GM19452 (cell line): ENCODE measurements at regions not wholly inside any gene's neighbourhood (a gene's known extent, or its start where the extent isn't known, plus 50 kb on each side); places are given as distances from the start of the nearest gene placed in this dataset.

Source experiments
- ATAC-seq: cut with Tn5 transposase; IDR thresholded peaks from one replicate; pipeline ENCODE4 v1.9.1; 2021; ENCODE audit not compliant: unreplicated experiment

DNA sequence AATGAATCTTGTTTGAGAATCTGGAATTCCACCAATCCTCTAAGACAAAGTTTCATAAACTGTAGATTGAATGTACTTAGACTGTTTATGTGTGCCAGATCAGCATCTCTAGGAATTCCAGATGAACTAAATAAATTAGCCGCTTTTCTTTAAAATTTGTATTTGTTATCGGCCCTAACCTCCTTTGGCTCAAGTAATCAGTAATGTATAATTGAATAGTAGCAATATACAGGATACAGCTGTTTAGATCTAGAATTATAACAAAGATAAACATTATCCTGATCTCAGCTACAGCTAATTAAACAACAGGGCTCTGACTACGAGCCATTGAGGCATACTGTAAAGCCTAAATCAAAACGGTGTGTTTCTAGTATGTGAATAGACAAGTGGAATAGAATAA lies 120.3 kb downstream of the CYB561 start:
- no peak for ATAC-seq

DNA sequence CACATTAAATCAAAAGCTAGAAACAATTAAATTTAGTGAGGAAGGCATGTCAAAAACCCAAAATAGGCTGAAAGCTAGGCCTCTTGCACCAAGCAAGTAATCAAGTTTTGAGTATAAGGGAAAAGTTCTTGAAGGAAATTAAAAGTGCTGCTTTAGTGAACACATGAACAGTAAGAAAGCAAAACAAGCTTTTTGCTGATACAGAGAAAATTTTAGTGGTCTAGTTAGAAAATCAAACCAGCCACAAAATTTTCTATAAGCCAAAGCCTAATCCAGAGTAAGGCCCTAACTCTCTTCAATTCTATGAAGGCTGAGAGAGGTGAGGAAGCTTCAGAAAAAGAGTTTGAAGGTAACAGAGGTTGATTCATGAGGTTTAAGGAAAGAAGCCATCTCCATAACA lies 116.2 kb downstream of the CYB561 start:
- no peak for ATAC-seq

DNA sequence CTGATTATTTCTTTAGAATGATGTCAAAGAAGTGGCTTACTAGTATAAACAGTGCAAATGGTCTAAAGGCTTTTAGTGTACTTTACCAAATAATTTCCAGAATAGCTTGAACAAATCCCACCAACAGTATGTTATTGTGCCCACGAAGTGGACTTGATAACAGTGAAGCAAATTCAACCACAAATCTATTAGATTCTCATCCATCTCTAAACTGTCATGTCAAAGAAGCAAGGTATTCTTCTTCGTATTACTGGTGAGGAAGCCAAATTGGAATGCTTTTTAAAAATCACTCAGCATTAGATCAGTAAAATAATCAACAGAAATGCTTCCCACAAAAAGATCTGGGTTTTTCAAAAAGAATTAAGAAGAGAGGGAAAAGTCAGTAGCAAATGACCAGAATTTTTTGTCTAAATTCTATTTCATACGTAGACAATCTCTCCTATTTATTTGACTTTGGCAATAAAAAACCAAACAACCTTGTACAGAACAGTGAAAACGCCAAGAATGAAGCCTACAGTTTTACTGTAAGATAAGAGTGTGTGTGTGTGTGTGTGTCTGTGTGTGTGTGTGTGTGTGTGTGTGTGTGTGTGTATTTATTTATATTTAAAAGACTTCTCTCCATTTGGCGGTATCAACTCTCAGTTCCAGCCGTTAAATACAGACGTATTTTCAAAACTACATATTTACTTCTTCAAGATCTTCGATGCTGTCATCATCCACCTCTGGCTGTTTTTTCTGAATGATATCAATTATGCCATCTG lies 114.6 kb downstream of the CYB561 start:
- no peak for ATAC-seq

DNA sequence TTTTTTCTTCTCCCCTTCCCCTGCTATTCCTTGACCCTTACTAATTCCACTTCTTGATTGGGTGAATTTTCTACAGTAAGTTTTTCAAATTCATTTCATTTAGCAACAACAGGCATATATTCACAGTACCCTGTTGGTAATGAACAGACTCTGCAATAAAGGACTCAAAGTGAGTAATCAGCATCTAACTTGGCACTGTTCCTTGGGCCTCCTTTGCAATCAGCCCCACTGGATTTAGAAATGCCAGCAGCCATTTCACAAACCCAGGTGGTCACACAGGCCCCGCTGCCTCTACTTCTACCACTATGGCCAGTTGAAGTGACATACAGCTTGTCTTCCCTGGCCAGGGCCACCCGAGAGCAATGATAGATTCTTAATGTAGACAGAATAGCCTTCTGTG lies 113.8 kb downstream of the CYB561 start:
- no peak for ATAC-seq

DNA sequence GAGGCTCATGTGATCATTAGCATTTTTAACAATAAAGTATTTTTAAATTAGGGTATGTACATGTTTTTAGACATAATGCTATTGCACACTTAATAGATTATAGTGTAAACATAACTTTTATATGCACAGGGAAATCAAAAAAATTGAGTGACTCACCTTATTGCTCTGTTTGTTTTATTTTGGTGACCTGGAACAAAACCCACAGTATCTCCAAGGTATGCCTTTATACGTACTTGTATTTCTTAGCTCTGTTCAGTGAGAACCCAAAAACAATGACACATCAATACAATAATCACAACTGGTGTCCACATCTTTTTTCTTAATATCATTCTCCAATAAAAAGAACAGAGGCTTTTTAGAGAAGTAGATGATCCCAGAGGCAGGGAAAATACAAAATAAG lies 112.2 kb downstream of the CYB561 start:
- ATAC-seq = no peak

DNA sequence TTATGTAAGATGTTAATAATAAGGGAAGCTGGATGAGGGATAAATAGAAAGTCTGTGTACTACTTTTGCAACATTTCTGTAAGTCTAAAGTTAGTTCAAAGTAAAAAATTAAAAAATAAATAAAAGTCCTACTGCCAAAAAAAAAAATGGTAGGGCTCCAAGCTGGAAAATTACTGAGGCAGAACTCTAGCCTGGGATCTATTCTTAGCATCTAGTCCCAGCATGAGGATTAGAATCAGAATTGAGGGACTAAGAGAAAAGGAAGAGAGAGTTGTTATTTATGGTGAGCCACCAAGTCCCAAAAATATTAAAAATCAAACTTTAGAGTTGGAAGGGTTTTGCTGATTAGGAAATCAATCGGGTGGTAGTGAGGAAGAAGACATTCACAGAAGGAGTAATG lies 110.3 kb downstream of the CYB561 start:
- no peak for ATAC-seq

DNA sequence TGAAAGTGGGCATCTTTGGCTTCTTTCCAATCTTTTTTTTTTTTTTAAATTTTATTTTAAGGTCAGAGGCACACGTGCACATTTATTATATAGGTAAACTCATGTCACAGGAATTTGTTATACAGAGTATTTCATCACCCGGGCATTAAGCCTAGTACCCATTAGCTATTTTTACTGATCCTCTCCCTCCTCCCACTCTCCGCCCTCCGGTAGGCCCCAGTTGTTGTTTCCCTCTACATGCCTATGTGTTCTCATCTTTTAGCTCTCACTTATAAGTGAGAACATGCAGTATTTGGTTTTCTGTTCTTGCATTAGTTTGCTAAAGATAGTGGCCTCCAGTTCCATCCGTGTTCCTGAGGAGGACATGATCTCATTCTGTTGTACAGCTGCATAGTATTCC lies 108.5 kb downstream of the CYB561 start:
- ATAC-seq = no peak

DNA sequence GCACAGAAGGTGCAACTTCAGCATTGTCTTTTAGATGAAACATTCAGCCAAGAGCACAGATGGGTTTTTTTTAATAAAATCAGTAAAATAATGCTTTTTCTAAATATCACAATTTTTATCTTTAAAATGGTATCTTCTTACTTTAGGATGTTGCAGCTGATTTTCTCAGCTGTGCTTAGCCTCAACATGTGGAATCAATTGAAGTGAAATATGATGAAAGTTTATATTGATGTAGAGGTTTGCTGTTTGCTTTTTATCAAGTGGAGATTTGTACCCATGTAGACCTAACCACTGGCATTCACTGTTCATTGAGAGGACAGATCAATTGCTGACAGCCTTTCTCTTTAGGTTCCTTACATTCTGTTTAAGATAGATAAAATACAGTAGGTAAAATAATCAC lies 107.8 kb downstream of the CYB561 start:
- ATAC-seq = no peak

DNA sequence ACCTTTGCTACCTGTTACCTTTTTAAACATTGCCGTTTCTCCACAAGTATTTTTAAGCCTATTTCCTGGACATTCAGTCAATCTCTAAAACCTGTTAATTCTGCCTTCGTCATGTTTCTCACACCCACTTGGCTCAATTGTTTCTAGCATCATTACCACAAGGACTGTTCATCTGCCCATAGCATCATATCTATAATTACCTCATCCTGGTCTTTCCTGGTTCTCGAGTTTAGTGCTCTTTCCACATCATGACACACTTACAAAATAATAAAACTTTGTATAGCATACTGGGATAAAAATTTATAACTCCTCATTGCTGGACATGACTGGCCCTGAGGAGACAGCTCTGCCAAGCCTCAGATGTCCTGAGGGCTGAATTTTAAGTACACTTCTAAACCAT lies 104.8 kb downstream of the CYB561 start:
- no peak for ATAC-seq

DNA sequence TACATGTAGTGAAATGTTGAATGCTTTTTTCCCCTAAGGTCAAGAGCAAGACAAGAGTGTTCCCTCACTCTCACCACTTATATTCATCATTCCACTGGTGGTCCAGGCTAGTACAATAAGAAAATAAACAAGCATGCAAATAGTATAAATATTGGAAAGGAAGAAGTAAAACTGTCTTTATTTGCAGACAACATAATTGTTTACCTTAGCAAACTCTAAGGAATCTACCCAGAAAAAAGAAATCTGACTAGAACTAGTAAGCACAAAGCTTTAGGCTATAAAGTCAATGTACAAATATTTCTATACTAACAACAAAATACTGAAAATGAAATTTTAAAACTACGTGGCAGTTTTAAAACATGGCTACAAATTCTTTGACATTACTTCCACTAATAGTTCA lies 101.7 kb downstream of the CYB561 start:
- ATAC-seq = no peak

DNA sequence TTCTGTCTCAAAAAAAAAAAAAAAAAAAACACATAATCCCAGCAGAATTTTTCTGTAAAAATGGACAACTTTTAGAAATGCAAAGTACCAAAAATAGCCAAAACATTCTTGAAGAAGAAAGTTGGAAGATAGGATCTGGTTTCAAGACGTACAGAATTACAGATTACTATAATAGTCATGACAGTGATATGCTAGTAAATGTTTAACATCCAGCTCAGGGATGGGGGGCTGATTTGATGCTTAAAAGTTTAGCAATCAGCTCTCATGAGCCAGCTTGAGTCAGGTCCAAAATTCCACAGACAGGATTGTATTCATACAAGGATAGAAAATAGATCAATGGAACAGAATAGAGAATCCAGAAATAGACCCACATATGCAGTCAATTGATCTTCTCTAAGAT lies 100.5 kb downstream of the CYB561 start:
- ATAC-seq = no peak

DNA sequence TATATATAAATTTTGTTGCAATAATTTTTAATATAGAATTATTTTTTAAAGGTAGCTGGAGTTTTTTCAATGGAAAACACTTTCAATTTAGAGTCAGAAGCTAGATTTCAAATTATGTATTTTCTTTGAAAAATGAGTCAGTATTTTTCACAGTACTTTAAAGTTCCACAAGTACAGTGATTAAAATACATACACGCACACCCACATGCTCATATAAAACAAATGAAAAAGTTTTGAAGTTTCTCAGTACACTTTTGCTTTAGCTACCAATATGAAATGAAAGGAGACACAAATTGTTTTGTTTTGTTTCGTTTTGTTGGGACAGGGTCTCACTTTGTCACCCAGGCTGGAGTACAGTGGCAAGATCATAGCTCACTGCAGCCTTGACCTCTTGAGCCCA lies 98.6 kb downstream of the CYB561 start:
- ATAC-seq = no peak

DNA sequence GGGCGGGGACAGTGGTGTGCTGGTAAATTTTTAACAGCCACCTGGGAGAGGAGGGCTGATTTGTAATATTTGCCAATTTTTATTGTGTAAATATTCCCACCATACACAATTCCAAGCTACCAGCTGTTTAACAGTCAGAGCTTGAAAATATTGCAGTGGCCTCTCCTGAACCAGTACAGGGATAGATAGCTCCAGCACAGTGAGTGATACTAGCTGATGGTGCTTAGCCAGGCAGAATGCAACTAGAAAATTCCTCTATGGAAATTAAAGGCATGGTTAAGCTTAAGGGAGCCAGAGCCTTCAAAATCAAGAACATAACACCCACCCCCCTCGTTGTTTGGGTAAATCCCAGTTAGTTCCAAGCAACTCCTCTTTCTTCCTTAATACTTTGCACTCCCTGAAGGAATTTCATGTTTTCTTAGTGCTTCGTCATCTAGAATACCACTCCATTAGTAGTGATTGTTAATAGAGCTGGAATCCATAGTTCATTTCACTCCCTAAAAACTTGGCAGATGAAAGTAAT lies 96.6 kb downstream of the CYB561 start:
- ATAC-seq = no peak

DNA sequence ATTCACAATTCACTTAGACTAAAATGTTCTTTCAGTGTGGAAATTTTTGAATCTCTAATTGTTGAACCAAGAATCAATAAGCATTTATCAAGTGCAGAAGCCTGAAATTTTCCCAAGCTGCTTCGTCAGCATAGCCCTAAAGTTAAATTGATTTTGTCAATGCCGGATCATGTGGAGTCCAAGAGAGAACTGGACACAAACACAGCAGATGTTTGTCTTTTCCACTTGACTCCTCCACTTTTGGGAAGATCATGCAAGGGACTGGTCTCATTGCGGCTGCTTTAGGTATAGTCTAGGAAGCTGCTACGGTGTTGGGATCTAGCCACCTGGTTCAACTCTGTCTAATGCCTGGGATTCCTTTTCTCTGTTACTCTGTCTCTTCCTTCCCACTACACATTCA lies 95.7 kb downstream of the CYB561 start:
- ATAC-seq = no peak

DNA sequence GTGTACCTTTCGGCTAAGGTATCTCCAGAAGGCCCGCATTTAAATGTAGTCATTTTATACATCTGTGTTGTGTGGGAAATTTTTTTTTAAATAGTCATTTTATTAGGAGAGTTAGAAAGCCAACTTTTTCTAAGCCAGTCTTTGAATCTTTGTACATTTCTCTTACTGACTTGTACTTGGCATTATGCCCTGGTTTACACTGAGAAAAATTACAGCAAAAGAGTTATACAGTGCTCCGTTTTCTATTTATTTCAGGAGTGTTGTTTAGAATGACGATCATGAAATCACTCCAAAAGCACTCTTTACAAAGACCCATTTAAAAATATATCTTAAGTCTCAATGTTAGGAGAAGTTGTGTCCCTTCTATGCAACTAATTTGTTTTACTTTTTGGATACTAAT lies 91.8 kb downstream of the CYB561 start:
- no peak for ATAC-seq

DNA sequence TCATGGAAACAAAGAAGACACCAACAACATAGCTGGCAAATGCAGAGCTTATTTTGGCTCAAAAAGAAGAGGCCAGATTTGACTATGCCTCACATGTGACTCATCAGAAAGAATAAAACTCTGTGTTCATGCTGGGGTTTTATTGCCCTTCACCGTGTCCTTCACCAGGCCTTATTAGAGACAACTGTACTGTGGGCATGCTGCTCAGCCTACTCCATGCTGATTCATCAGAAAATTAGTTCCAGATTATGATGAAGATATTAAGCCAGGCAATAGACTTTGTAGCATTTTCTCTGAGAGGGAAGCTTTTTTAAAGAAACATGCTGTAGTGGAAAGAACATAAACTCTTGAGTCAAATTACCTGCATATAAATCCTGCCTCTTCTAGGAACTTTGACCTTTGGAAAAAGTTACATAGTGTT lies 89.8 kb downstream of the CYB561 start:
- no peak for ATAC-seq

DNA sequence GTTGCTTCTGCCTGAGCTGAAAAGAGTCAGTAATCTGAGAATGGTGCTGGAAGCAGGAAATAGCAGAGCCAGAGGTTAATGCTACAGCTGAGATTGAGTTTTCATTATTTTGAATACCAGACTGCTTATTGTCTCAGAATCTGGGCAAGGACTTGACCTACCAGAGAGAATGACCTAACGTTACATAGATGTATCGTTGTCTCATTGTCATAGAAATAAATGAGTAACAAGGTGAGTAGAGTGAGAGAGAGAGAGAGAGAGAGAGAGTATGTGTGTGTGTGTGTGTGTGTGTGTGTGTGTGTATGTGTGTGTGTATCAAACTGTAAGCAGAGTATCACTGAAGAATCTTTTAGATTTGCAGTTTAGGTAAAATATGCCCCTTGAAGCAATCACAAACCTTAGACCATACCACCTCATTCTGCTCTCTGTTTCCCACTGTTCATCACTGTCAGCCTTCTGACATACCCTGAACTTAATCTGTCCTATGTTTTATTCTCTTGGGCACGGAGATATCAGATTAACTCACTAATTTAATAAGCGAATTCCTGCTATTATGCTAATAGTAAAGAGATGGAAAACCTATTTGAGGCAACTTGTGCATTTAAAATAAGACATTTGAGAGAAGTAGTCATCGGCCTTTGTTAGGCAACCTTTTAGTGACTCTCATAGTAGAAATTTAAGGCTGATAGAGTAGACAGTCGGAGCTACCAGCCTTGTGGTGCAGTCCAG lies 87.8 kb downstream of the CYB561 start:
- no peak for ATAC-seq

DNA sequence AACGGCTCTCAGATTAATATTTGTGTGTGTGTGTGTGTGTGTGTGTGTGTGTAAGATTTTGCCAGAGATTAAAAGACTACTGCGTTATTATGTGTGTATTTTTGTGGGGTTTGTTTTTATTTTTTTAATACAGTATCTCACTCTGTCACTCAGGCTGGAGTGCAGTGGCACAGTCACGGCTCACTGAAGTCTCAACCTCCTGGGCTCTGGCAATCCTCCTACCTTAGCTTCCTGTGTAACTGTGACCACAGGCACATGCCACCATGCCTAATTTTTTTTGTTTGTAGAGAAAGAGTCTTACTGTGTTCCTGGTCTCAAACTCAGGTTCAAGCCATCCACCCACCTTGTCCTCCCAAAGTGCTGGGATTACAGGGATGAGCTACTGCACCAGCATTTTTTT lies 87.2 kb downstream of the CYB561 start:
- no peak for ATAC-seq

DNA sequence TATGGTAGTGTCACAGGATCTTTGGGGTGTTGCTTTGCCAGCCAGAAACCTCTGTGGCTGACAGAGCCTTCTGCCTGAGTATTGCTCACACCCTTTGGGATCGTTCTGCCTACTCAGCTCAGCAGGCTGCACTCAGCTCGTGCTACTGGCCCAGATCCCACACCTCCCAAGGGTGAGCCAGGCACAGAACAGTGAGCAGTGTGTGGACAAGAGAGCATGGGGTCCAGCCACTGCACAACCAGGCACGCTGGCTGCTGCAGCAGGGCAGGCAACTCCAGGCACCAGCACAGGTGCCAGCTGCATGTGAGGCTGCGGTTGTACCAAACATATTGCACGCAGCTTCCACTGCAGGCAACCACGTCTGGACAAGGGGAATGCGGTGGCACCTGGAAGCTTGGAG lies 84.9 kb downstream of the CYB561 start:
- ATAC-seq = no peak

DNA sequence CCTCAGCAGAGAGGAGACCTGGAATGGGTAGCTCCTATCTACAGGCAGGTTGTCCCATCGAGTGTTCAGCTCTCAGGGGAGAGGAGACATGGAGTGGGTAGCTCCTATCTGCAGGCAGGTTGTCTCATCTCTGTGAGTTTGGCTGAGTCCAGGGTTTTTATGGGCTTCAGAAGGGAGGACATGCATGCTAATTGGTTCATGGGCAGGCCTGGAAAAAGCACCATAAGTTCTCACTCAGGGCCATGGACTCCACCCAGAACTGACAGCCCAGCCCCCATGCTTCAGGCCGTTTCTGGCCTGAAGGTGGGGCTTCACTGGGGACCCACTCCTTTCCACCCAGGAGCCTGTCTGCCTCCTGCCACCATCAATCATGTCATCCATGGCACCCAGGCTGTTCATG lies 84.0 kb downstream of the CYB561 start:
- no peak for ATAC-seq

DNA sequence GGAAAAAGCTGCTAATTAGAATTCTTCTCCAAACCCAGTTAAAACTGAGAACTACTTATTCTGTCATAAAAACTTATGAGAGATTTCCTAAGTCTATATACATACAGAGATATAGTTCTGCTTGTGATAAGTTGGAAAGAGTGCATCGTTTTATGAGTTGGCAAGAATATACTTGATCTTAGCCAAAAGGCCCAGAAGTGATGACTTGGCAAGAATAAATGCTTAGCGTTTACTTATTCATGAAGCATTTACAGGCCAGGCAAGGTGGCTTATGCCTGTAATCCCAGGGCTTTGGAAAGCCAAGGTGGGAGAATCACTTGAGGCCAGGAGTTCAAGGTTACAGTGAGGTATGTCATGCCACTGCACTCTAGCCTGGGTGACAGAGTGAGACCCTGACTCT lies 81.7 kb downstream of the CYB561 start:
- ATAC-seq = no peak

DNA sequence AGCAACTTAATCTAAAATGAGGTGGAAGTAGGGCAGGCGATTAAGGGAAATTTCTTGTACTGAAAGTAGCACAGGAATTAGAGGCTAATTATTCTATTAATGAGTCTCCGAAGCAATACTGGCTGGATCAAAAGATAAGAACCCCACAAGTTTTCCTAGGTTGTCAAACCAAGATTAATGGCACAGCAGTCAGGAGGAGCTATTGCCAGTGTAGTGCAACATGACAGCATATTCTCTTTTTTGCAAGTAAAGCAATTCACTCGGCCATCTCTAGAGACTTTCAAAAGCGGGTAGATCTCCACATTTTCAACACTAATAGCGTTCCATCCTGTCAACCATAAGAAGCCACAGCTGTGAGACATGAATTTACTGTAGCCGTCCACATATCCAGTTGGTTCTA lies 81.2 kb downstream of the CYB561 start:
- no peak for ATAC-seq
